Fibroblast of skin of right biceps (primary cell): ENCODE measurements at regions not wholly inside any gene's neighbourhood (a gene's known extent, or its start where the extent isn't known, plus 50 kb on each side); places are given as distances from the start of the nearest gene placed in this dataset.
A peak's percentile ranks its signal among the peaks of the same experiment; 100 is the strongest.
"Not testable (repeated sequence)": the region's sequence is repeated elsewhere in the genome, so short reads cannot be mapped to it uniquely, and the experiment has no call there.

ENCODE experiments used
- DNase-seq: peaks from one replicate; pipeline ENCODE4 v3.0.0-alpha.2; 2013

- DNase-seq: not testable (repeated sequence)
Observed at GRCh38 chr7:153731504-153731903, 320.7 kb upstream of the DPP6 start.

GRCh38 chr7:153743434-153743833 is 308.8 kb upstream of the DPP6 start:
- not testable (repeated sequence) for DNase-seq

GRCh38 chr7:153747969-153748368 is 304.2 kb upstream of the DPP6 start:
- DNase-seq: not testable (repeated sequence)

- not testable (repeated sequence) for DNase-seq
Observed at GRCh38 chr7:153748885-153749284, 303.3 kb upstream of the DPP6 start.

- DNase-seq: not testable (repeated sequence)
Observed at GRCh38 chr7:153765869-153766268, 286.3 kb upstream of the DPP6 start.

GRCh38 chr7:153766926-153767325 is 285.3 kb upstream of the DPP6 start:
- not testable (repeated sequence) for DNase-seq

GRCh38 chr7:153772966-153773365 is 279.2 kb upstream of the DPP6 start:
- DNase-seq: no peak

- not testable (repeated sequence) for DNase-seq
Observed at GRCh38 chr7:153776940-153777339, 275.3 kb upstream of the DPP6 start.

GRCh38 chr7:153797363-153797762 is 254.8 kb upstream of the DPP6 start:
- DNase-seq: not testable (repeated sequence)

- DNase-seq: no peak
Observed at GRCh38 chr7:153808117-153808516, 244.1 kb upstream of the DPP6 start.

- no peak for DNase-seq
Observed at GRCh38 chr7:153829525-153829924, 222.7 kb upstream of the DPP6 start.

- peak; percentile 7 for DNase-seq
Observed at GRCh38 chr7:153832160-153832559, 220.0 kb upstream of the DPP6 start.

GRCh38 chr7:153835103-153835502 is 217.1 kb upstream of the DPP6 start:
- DNase-seq: no peak

GRCh38 chr7:153835712-153836265 is 216.4 kb upstream of the DPP6 start:
- no peak for DNase-seq

- DNase-seq: no peak
Observed at GRCh38 chr7:153838591-153838990, 213.6 kb upstream of the DPP6 start.

GRCh38 chr7:153840861-153841260 is 211.3 kb upstream of the DPP6 start:
- no peak for DNase-seq

GRCh38 chr7:153847828-153848227 is 204.4 kb upstream of the DPP6 start:
- no peak for DNase-seq

- DNase-seq: peak; percentile 62
Observed at GRCh38 chr7:153852261-153852660, 199.9 kb upstream of the DPP6 start.

GRCh38 chr7:153858355-153858754 is 193.8 kb upstream of the DPP6 start:
- DNase-seq: peak; percentile 89

- DNase-seq: no peak
Observed at GRCh38 chr7:153859239-153859638, 193.0 kb upstream of the DPP6 start.

GRCh38 chr7:153886506-153887441 is 165.4 kb upstream of the DPP6 start:
- DNase-seq: peak; percentile 26

GRCh38 chr7:153887749-153888569 is 164.2 kb upstream of the DPP6 start:
- no peak for DNase-seq

- no peak for DNase-seq
Observed at GRCh38 chr7:153891990-153892389, 160.2 kb upstream of the DPP6 start.
